ENCODE measurements at regions not wholly inside any gene's neighbourhood (a gene's known extent, or its start where the extent isn't known, plus 50 kb on each side); places are given as distances from the start of the nearest gene placed in this dataset.
"Not testable (repeated sequence)": the region's sequence is repeated elsewhere in the genome, so short reads cannot be mapped to it uniquely, and the experiment has no call there.

DNA sequence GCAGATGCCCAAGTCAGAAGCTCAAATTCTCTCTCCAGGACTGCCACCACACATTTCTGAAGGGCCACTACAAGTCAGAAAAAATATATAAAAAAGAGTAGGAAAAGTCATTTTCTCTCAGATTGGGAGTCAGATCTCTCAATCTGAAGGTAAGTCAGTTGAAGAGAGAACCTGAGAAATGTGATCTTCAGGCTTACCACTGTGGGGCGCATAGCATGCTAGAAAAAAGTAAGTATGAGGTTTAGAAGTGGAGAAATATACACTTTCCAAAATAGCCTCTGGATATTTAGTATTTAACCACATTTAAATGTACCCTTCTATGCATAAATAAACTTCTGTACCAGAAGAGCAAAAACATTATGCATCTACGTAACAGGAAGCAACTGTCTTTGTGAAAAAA lies 800.7 kb upstream of the CTNND2 start:
- no peak for FAIRE-seq

DNA sequence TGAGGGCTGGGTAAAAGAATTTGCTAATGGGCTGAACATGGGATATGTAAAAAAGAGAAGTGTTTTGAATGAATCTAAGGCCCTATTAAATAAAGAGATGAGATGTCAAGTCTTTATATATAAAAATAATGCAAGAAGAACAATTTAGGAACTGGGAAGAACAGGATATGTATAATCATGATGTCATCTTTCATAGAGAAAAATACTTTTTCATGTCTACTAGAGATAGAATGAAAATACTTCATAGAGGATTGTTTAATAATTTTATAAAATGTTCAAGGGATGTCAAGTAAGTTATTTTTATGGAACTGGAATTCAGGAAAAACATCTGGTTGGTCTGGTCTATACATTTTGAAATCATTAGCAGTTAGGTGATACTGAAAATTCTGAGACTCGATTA lies 799.0 kb upstream of the CTNND2 start:
- no peak for FAIRE-seq

DNA sequence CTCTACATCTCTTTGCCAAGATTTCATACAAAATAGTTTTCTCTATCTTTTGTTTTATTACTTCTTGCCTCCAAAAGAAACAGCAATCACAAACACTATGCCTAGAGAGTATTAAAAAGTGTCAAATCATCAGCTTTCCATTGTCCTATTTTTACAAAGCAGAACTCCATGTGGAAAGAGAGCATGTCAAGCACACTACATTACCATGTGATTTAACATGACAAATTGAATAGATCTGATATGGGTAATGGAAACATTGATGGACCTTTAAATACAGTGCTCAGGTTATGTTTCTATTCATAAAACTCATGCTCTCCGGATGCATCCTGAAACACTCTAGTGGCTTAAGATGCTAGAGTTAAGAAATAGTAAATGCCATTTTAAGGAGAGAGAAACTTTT lies 791.4 kb upstream of the CTNND2 start:
- FAIRE-seq, result no peak

DNA sequence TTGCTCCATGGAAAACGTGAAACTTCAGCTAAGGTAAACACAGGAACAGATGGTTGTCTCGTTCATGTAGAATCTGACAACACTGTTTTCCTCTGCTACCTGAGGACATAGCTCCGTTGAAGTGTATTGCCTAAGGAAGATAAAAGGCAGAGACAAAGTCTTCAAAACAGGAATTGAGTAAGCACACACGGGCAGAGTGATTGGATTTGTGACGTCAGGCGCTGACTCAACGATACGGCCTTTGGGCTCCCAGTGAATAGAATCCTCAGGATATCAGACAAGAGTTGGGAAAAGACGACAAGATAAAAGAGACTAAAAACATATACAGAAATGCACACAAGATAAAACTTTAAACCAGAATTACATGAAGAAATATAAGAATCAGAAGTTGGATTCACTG lies 787.1 kb upstream of the CTNND2 start:
- FAIRE-seq, result no peak

- FAIRE-seq, result no peak
These were observed 786.1 kb upstream of the CTNND2 start for GRCh38 chr5:12690361-12690760.

DNA sequence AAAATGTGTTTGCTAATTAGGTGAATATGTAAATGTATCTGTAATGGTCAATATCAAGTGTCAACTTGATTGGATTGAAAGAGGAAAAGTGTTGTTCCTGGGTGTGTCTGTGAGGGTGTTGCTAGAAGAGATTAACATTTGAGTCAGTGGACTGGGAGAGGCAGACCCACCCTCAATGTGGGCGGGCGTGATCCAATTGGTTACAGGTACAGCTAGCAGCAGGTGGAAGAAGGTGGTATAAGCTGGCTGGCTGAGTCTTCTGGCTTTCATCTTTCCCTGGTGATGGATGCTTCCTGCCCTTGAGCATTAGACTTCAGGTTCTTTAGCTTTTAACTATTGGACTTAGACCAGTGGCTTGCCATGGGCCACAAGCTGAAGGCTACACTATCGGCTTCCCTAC lies 779.0 kb upstream of the CTNND2 start:
- no peak for FAIRE-seq

DNA sequence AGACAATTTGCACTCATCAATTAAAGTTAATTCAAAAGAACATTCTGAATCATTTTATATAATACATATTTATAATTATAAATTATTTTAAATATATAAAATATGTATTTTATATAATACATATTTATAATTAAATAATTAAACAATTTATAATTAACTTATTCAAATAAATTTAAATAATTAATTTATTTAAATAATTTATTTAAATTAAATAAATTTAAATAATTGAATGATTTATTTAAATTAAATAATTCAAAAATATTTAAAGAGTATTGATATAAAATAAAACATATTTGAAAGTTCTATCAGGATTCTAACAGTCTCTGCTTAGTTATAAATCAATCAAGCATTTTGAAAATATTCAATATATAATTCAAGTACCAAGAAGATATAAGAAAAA lies 775.5 kb upstream of the CTNND2 start:
- FAIRE-seq, result peak; percentile 97

- no peak for FAIRE-seq
These were observed 771.7 kb upstream of the CTNND2 start for GRCh38 chr5:12675959-12676358.

GRCh38 chr5:12672141-12672540 lies 767.9 kb upstream of the CTNND2 start:
- no peak for FAIRE-seq

DNA sequence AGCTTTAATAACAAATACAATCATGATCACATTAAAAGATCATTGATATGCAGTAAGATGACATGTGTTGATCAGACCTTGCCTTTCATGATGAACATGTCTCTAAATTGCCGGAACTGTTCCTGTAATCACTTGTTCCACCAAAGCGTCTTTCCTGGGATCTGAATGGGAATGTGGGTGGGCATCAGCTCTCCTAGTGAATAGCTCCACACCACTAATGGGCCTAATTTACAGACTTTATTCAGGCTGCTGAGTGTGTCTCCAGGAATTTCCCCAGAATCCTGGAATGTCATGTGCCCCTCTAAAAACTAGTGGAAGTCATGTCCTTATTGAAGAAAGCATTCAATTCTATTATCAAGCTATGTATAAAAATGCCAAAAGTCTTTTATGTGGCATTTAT lies 765.1 kb upstream of the CTNND2 start:
- no peak for FAIRE-seq

- no peak for FAIRE-seq
These were observed 764.3 kb upstream of the CTNND2 start for GRCh38 chr5:12668564-12668963.

DNA sequence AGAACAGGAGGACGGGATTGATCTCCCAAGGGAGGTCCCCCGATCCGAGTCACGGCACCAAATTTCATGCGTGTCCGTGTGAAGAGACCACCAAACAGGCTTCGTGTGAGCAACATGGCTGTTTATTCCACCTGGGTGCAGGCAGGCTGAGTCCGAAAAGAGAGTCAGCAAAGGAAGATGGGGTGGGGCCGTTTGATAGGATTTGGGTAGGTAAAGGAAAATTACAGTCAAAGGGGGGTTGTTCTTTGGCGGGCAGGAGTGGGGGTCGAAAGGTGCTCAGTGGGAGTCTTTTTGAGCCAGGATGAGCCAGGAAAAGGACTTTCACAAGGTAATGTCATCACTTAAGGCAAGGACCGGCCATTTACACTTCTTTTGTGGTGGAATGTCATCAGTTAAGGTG lies 763.6 kb upstream of the CTNND2 start:
- not testable (repeated sequence) for FAIRE-seq

GRCh38 chr5:12665772-12666171 lies 761.5 kb upstream of the CTNND2 start:
- FAIRE-seq, result not testable (repeated sequence)

DNA sequence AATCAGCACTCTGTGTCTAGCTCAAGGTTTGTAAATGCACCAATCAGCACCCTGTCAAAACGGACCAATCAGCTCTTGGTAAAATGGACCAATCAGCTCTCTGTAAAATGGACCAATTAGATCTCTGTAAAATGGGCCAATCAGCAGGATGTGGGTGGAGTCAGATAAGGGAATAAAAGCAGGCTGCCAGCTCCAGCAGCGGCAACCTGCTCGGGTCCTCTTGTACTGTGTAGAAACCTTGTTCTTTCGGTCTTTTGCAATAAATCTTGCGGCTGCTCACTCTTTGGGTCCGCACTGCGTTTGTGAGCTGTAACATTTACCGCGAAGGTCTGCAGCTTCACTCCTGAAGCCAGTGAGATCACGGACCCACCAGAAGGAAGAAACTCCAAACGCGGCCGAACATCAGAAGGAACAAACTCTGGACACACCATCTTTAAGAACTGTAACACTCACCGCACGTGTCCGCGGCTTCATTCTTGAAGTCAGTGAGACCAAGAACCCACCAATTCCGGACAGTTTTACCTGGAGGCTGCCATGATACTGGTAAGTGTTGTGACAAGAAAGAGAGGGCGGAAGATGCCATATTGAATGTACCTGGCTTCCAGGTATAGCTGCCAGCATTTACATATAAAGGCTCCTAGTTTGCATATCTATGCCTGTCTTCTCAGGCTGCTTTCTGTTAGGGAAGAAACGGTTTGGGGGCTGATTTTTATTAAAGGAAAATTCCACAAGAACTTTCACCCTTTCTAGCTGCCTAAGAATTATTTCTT lies 758.5 kb upstream of the CTNND2 start:
- no peak for FAIRE-seq

DNA sequence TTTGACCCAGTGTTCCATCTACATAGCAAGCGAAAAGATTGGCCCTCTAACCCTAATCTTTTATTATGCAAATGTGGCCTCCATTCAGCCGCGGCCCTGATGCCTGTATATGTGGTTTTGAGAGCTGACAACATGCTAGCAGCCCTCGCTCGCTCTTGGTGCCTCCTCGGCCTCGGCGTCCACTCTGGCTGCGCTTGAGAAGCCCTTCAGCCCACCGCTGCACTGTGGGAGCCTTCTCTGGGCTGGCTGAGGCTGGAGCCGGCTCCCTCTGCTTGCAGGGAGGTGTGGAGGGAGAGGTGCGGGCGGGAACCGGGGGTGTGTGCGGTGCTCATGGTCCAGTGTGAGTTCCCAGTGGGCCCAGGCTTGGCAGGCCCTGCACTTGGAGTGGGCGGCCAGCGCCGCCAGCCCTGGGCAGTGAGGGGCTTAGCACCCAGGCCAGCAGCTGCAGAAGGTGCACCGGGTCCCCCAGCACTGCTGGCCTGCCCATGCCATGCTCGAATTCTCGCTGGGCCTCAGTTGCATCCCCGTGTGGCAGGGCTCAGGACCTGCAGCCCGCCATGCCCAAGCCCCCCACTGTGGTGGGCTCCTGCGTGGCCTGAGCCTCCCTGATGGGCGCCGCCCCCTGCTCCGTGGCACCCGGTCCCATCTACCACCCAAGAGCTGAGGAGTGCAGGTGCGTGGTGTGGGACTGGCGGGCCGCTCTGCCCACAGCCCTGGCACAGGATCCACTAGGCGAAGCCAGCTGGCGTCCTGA lies 757.5 kb upstream of the CTNND2 start:
- no peak for FAIRE-seq

- FAIRE-seq, result not testable (repeated sequence)
These were observed 756.2 kb upstream of the CTNND2 start for GRCh38 chr5:12660279-12661107.

GRCh38 chr5:12659686-12660085 lies 755.4 kb upstream of the CTNND2 start:
- FAIRE-seq, result no peak

DNA sequence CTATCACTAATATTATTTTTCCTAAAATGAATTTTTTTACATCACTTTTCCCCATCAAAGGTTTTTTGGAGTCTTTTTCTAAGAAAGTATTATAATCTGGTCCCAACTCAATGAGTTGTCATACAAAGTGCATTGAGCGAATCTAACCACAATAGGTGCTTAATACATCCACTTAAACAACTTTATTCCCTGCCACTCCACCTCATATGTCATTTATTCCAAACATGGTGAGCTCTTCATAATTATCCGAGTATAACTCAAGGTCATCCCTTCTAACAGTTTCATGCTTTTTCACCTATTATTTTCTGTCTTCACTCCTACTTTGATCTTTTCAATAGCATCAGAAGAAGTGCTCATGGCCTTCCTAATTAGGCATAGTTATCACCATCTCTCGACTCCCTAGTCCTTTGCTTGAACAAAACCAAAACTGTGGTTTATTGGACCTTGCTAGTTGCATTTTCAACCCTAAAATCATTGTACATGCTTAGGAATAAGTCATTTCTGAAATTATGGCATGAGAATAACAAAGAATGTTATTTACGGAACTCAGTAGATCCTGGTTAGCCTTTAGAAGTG lies 754.7 kb upstream of the CTNND2 start:
- no peak for FAIRE-seq

GRCh38 chr5:12657914-12658474 lies 753.7 kb upstream of the CTNND2 start:
- not testable (repeated sequence) for FAIRE-seq

GRCh38 chr5:12655675-12656074 lies 751.4 kb upstream of the CTNND2 start:
- no peak for FAIRE-seq

DNA sequence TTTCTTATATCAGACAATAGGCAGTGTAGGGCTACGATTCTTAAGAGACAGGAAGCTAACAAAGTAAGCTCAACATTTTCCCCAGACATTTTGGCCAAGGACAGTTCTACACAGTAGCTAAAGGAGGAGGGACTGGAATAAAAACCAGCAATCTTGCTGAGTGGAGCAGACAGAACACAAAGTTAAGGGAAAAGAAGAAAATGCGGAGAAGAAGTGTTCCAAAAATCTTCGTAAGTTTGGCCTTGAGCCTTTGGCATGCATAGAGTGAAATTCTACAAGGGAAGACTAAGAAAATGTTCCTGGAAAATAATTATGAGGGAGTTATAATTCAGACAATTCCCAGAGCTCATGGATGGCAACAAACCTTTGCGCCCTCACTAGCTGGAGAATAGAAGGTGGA lies 748.0 kb upstream of the CTNND2 start:
- no peak for FAIRE-seq

GRCh38 chr5:12648558-12648957 lies 744.3 kb upstream of the CTNND2 start:
- FAIRE-seq, result no peak

DNA sequence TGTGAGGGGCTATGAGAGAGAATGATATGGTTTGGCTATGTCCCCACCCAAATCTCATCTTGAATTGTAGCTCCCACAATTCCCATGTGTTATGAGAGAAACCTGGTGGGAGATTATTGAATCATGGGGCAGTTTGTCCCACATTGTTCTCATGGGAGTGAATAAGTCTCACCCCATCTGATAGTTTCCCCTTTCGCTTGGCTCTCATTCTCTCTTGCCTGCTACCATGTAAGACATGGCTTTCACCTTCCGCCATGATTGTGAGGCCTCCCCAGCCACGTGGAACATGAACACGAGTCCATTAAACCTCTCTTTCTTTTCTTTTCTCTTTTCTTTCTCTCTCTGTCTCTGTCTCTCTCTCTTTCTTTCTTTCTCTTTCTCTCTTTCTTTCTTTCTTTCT lies 743.4 kb upstream of the CTNND2 start:
- FAIRE-seq, result no peak

All from colon (tissue), 2 donors.